Activated T-cell treated with anti-CD3 and anti-CD28 coated beads, Interleukin-2, amount 50 U/mL, for 24 hours (primary cell): ENCODE measurements at regions not wholly inside any gene's neighbourhood (a gene's known extent, or its start where the extent isn't known, plus 50 kb on each side); places are given as distances from the start of the nearest gene placed in this dataset.

Experiments
- DNase-seq: peaks from one replicate; pipeline ENCODE4 v3.0.0-alpha.2; 2020
- H3K27ac Mint-ChIP-seq: 2 replicates; pipeline ENCODE4 v1.8.0; 2020; ENCODE audit warnings: mild to moderate bottlenecking, mixed read lengths
- H3K27me3 Mint-ChIP-seq: 2 replicates; pipeline ENCODE4 v1.8.0; 2020; ENCODE audit warnings: mixed read lengths
- H3K36me3 Mint-ChIP-seq: 2 replicates; pipeline ENCODE4 v1.8.0; 2020; ENCODE audit warnings: low read depth, mixed read lengths
- H3K4me1 Mint-ChIP-seq: 2 replicates; pipeline ENCODE4 v1.8.0; 2020; ENCODE audit warnings: low read depth, mixed read lengths
- H3K4me3 Mint-ChIP-seq: 2 replicates; pipeline ENCODE4 v1.8.0; 2020; ENCODE audit warnings: mild to moderate bottlenecking, moderate library complexity, mixed read lengths
- H3K9me3 Mint-ChIP-seq: 2 replicates; pipeline ENCODE4 v1.8.0; 2020; ENCODE audit warnings: mixed read lengths

DNA sequence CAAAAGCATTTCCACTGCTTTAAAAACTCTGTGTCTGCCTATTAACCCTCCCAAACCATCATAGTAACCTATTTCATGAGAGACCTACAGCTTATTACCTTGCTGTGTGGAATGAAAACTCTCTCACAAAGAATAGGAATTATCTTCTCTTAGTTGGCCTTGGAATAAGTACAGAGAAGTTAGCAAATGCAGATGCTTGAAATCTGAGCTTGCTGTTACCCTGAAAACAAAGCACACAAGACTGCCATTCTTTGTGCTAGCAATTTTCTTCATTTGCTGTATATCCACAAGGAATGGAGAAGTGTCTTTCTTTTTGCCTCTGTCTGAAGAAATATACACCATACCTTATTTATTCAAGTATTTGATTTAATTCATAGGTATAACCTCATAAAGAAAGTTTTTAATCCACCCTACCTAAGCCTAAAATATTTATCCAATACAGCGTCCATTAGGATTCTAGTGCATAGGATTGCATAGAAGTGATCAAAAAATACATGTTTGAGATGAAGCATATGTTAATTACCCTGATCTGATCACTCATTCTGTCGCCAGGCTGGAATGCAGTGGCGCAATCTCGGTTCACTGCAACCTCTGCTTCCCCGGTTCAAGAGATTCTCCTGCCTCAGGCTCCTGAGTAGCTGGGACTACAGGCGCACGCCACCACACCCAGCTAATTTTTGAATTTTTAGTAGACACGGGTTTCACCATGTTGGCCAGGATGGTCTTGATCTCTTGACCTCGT, 451.1 kb downstream of the LTN1 start:
- DNase-seq: no peak
- no peaks in the 10 kb centered on the region for H3K27me3 Mint-ChIP-seq
- no peak overlapping the region for H3K4me3 Mint-ChIP-seq
- H3K9me3 Mint-ChIP-seq: no peaks in the 10 kb centered on the region
- peaks cover 2% of the 10 kb centered on the region for H3K4me1 Mint-ChIP-seq
- no peaks in the 10 kb centered on the region for H3K36me3 Mint-ChIP-seq
- H3K27ac Mint-ChIP-seq: no peak overlapping the region

DNA sequence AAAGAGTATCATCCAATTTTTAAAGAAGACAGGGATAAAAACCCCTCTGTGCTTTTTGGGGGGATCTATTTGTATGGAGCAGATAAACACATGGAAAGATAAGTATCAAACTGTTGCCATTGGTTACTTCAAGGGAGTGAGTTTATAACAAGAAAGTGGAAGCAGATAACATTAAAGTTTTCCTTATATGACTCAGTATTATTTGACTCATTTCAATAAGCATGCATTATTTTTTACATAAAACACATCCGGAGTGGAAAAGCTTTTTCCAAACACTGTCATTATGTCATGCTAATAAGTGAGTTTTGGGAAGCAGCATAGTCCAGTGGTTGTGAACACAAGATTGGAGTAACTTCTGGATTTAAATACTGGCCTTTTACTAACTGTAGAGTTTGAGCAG, 452.2 kb downstream of the LTN1 start:
- peaks cover 2% of the 10 kb centered on the region for H3K4me1 Mint-ChIP-seq
- no peak for DNase-seq
- no peak overlapping the region for H3K27ac Mint-ChIP-seq
- peaks cover 1% of the 10 kb centered on the region for H3K27me3 Mint-ChIP-seq
- H3K36me3 Mint-ChIP-seq: no peaks in the 10 kb centered on the region
- H3K4me3 Mint-ChIP-seq: no peak overlapping the region
- H3K9me3 Mint-ChIP-seq: no peaks in the 10 kb centered on the region

DNA sequence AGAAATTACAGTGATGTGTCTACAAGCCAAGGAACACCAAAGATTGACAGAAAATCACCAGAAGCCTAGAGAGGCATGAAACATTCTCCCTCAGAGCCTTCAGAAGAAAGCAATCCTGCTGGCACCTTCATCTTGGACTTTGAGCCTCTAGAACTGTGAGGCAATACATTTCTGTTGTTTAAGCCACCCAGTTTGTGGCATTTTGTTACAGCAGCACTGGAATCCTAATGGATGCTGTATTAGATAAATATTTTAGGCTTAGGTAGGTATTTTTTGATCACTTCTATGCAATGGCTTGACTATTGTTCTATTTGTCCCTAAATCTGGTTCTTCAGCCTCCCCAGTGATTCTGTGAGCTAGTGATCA, 453.1 kb downstream of the LTN1 start:
- H3K9me3 Mint-ChIP-seq: no peaks in the 10 kb centered on the region
- no peak overlapping the region for H3K27ac Mint-ChIP-seq
- DNase-seq: no peak
- no peaks in the 10 kb centered on the region for H3K36me3 Mint-ChIP-seq
- H3K27me3 Mint-ChIP-seq: peaks cover 10% of the 10 kb centered on the region
- H3K4me1 Mint-ChIP-seq: peaks cover 2% of the 10 kb centered on the region
- no peak overlapping the region for H3K4me3 Mint-ChIP-seq

DNA sequence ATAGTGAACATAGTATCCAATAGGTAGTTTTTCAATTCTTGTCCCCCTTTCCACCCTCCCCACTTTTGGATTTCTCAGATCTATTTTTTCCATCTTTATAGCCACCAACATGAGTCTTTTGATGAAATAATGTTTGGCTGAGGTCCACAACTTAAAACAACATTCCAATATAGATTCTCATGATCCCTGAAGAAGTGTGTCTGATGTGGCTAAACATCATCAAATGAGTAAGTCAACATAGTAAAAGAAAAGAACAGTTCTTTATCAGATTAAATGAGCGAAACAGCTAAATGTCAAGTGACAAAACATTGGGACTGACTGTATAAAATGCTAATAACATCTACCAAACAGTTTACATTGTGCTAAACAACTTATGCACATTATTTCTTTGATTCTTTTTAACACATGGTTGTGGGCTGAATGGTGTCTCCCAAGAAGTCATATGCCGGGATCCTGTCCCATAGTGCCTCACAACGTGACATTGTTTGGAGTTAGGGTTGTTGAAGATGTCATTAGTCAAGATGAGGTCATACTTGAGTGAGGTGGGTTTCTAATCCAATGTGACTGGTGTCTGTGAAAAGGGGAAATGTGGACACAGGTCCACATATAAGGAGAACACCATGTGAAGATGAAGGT, 453.6 kb downstream of the LTN1 start:
- no peak for DNase-seq
- Mint-ChIP-seq H3K27ac (no peak overlapping the region), H3K4me3 (no peak overlapping the region), H3K36me3 (no peaks in the 10 kb centered on the region), H3K4me1 (peaks cover 2% of the 10 kb centered on the region), H3K9me3 (no peaks in the 10 kb centered on the region), H3K27me3 (peaks cover 10% of the 10 kb centered on the region)

DNA sequence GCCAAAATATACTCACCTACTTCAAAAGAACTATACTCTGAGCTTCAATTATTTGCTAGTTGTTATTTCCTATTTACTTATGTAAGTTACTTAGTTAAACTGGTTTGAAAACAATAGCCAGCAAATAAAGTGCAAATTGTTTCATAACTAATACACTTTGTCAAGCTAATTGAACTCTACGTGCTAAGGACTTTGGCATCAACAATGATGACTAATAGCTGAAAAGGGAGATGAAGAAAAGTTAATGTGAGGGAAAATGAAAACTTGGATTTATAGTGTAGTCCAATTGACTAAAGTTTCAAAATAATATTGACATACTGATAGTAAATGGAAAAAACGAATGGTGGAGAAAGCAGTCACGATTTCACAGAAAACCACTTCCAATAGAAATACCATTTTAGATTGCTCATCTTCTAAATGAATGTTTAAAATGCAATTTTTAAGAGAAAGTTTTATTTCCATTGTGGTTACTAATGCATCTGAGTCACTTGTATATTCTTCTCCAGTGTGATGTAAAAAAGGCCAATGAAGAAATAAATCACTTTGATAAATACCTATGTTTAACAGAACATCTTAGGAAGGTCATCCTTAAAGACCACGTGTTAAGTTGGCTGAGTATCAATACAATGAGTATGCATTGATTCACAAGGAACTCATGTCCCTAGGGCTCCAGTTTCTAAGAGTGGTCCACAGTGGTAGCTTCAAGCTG, 455.2 kb downstream of the LTN1 start:
- Mint-ChIP-seq H3K4me1 (peaks cover 2% of the 10 kb centered on the region), H3K9me3 (no peaks in the 10 kb centered on the region), H3K36me3 (no peaks in the 10 kb centered on the region), H3K4me3 (no peak overlapping the region), H3K27me3 (peaks cover 13% of the 10 kb centered on the region), H3K27ac (no peak overlapping the region)
- no peak for DNase-seq

DNA sequence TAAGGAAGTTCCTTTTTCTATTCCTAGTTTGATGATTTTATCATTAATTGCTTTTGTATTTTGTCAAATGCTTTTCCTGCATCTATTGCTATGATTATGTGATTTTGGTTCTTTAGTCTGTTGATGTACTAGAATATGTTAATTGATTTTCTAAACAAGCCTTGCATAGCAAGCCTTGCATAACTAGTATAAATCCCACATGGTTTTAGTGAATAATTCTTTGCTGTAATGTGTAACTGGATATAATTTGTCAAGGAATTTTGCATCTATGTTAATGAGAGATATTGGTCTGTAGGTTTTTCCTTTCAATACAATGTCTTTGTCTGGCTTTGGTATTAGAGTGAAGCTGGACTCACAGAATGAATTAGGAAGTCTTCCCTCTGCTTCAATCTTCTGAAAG, 460.2 kb downstream of the LTN1 start:
- Mint-ChIP-seq H3K4me3 (no peak overlapping the region), H3K27me3 (peaks cover 30% of the 10 kb centered on the region), H3K9me3 (no peaks in the 10 kb centered on the region), H3K36me3 (no peaks in the 10 kb centered on the region), H3K4me1 (peaks cover 2% of the 10 kb centered on the region), H3K27ac (no peak overlapping the region)
- DNase-seq: no peak

DNA sequence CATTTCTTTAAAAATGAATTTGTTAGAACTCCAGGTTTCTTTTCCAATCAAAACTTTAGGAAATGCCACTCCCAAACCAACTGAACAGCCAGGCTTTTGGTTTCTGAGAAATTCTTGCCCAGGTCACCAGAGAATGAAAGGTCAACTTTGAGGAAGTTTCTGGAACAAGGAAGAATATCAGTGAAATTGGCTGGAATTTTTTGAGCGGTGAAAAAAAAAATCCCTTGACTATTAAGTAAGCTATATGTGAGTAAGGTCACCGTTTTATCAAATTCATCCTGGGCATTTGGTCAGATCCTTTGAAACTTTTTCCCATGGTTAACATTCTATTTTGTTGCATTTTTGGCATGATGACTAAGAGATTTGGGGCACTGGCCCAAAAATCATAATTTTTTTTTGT, 469.3 kb downstream of the LTN1 start:
- Mint-ChIP-seq H3K4me3 (no peak overlapping the region), H3K27me3 (peaks cover 4% of the 10 kb centered on the region), H3K36me3 (no peaks in the 10 kb centered on the region), H3K27ac (no peak overlapping the region), H3K4me1 (peaks cover 4% of the 10 kb centered on the region), H3K9me3 (no peaks in the 10 kb centered on the region)
- DNase-seq: no peak

DNA sequence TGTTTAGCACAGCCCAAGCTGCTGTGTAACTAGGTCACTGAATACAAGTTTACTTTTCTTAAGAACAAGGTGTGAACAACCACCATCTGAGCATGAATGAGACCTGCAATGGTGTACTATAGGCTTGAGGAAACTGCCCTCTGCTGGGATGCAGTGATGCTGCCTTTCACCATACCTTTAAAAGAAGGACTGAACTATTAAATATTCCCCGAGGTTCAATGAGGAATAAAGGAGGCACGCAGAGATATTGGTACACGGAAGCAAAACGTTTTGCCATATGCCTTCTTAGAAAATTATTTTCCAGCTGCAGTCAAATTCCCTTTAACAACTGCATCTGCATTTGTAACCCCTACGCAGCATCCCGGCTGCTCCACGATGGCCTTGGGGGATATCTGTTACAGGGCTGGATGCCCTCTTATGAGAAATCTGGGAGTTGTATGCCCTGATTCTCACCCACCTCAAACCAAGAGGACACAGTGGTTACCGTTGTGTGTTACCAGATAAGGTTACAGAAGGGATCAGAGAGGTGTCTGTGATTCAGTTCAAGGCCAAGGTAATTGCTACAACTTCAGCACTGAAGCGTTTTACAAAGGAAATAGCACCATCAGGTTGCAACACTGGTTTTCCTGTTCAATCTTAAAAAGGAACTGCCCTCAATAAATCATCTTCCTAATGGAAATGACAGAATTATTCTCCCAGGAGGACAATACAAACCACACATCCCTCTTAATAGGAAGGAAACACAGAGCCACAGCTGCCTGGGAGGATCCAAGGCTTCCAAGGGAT, 470.5 kb downstream of the LTN1 start:
- Mint-ChIP-seq H3K4me3 (no peak overlapping the region), H3K27ac (no peak overlapping the region), H3K9me3 (no peaks in the 10 kb centered on the region), H3K36me3 (no peaks in the 10 kb centered on the region), H3K27me3 (no peaks in the 10 kb centered on the region), H3K4me1 (peaks cover 4% of the 10 kb centered on the region)
- DNase-seq: no peak

DNA sequence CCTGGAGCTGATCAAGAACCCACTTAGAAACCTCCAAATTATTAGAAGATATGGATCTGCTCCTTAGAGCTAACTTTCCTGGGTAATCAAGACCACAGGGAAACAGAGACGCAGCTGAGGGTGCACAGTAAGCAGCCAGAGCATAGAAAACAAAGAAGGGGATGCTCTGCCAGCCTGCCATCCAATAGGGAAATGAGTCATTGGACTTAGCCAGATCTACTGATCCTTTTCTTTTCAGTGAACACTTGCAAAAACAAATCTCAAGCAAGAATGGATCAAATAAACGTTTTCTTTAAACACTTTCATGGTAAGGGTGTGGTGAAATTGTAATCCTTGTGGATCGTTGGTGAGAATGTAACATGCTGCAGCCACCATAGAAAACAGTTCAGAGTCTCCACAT, 474.0 kb downstream of the LTN1 start:
- no peak overlapping the region for H3K4me3 Mint-ChIP-seq
- no peaks in the 10 kb centered on the region for H3K9me3 Mint-ChIP-seq
- DNase-seq: no peak
- peaks cover 4% of the 10 kb centered on the region for H3K4me1 Mint-ChIP-seq
- H3K27ac Mint-ChIP-seq: no peak overlapping the region
- no peaks in the 10 kb centered on the region for H3K27me3 Mint-ChIP-seq
- H3K36me3 Mint-ChIP-seq: no peaks in the 10 kb centered on the region

DNA sequence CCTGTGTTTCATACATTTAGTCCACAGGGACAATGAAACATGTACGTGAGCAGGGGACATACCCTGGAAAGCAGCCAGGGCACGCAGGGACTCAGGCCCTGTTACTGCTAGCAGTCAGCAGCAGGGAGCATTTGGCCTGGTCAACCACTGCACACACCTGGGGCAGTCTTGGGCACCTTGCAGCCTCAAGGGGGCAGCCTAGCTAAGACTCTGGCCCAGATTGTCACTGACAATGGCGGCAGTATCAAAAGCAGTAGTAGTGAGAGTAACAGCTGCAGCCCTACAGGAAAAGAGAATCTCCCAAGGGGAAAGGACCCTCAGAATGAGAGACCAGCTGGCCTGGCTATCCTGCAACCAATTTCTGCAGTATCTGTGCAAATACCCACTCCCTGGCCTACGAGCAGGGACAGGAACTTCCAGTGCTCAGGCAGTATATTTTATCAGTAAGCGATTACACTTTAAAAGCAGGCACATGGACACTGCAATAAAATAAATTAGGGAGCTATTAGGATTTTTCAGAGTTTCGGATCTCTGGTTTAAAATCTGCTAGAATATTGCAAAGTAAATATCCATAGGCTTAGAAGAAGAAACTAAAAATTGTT, 475.6 kb downstream of the LTN1 start:
- Mint-ChIP-seq H3K36me3 (no peaks in the 10 kb centered on the region), H3K27me3 (no peaks in the 10 kb centered on the region), H3K27ac (no peak overlapping the region), H3K9me3 (no peaks in the 10 kb centered on the region), H3K4me3 (no peak overlapping the region), H3K4me1 (no peaks in the 10 kb centered on the region)
- peak; percentile 74 for DNase-seq

DNA sequence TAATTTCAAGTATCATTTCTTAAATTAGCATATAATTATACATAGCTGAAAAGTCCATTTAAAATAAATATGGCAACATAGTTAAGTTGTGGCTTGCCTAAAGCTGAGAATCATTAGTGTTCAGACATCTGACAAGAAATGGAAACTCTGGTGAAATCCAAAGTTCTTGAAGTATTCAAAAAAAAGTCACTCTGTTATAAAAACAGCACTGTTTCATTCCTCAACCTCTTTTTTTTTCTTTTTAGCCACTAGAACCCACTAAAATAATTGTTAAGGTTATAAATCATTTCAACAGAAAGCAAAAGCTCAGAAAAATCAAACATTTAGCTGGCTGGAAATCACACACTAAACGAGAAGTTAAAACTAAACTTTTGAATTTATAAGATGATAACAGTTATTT, 476.7 kb downstream of the LTN1 start:
- DNase-seq: no peak
- Mint-ChIP-seq H3K9me3 (no peaks in the 10 kb centered on the region), H3K27ac (no peak overlapping the region), H3K36me3 (no peaks in the 10 kb centered on the region), H3K4me3 (no peak overlapping the region), H3K4me1 (no peaks in the 10 kb centered on the region), H3K27me3 (no peaks in the 10 kb centered on the region)

DNA sequence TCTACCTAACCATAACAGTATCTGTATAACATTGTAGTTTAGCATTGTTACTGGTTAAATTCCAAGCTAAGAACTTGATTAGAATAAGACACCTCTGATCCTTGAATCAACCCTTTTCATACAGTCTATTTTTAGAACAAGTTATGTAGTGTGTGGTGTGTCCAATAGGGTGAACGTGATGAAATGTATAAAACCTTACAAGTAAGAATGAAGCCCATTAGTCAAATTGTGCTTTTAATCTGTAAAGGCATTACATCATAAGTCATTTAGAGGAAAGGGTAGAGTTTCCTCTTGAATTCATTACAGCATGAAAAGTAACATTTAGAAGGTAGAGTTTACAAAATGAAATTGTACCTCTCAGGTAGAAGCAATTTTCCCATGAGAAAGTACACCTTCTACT, 479.2 kb downstream of the LTN1 start:
- no peaks in the 10 kb centered on the region for H3K9me3 Mint-ChIP-seq

DNA sequence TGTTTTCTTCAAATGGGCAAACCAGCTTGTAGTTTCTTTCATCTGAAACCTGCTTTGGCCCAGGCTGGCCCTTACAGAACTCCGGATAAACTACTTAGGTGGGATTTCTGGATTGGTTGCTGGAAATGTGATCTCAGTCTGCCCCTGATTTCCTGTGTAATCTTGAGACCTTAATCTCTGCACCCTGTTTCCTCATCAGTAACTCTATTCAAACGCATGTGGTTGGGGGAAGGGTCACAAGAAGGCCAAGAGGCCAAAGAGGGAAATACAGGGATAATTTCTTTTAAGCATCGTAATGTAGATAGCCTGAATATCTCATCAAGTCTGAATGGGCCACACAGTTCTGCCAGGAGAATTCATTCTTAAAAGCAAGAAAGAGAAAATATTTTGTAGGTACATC, 483.6 kb downstream of the LTN1 start:
- Mint-ChIP-seq H3K9me3 (peaks cover 13% of the 10 kb centered on the region), H3K4me1 (no peaks in the 10 kb centered on the region), H3K27ac (no peak overlapping the region), H3K36me3 (no peaks in the 10 kb centered on the region), H3K27me3 (peaks cover 5% of the 10 kb centered on the region), H3K4me3 (no peak overlapping the region)
- DNase-seq: no peak

More for the DNA sequence above, 479.2 kb downstream of the LTN1 start:
- Mint-ChIP-seq H3K27me3 (peaks cover 5% of the 10 kb centered on the region), H3K4me1 (no peaks in the 10 kb centered on the region), H3K4me3 (no peak overlapping the region), H3K36me3 (no peaks in the 10 kb centered on the region), H3K27ac (no peak overlapping the region)
- no peak for DNase-seq

DNA sequence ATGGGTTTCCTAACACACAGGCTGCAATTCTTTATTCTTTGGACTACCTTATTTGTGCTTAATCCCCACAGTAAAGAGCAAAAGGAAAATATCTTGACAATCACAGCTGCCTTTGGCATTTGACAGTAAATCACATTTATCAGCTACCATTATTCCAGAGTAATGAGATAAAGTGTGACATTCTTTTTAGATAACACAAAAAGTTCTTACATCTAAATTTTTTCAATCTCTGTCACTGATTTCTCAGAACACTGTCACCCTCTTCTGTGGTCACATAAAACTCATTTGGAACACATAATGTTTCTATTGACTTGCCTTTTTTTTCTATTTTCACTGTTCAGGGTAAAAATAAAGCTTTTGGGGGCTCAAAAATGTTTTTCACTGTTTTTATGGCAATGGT, 484.6 kb downstream of the LTN1 start:
- H3K4me3 Mint-ChIP-seq: no peak overlapping the region
- peaks cover 5% of the 10 kb centered on the region for H3K27me3 Mint-ChIP-seq

More for the DNA sequence above, 484.6 kb downstream of the LTN1 start:
- Mint-ChIP-seq H3K27ac (no peak overlapping the region), H3K9me3 (peaks cover 13% of the 10 kb centered on the region), H3K4me1 (no peaks in the 10 kb centered on the region), H3K36me3 (no peaks in the 10 kb centered on the region)
- no peak for DNase-seq
